SH-SY5Y (cell line): ENCODE measurements at regions not wholly inside any gene's neighbourhood (a gene's known extent, or its start where the extent isn't known, plus 50 kb on each side); places are given as distances from the start of the nearest gene placed in this dataset.

Experiments
- GATA2 ChIP-seq: IDR thresholded peaks from 2 replicates; pipeline ENCODE4 v1.6.1; 2011; ENCODE audit warnings: mild to moderate bottlenecking, low read depth, low read length
- GATA3 ChIP-seq: IDR thresholded peaks from 2 replicates; pipeline ENCODE4 v1.6.1; 2011; ENCODE audit warnings: low read depth, mild to moderate bottlenecking, low read length, moderate library complexity

DNA sequence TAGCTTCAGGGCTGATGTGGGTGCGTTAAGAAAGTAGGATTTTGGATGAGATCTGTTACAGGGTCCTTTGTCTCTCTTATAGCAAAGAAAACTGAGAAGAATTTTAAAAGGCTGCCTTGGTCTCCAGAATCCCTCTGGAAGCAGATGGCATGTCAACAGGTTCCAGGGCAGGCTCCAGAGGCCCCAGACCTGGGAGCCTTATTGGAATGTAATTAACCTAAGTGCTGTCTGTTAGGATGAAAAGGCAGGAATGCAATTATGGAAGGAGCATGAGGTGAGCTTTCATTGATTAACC, 97.2 kb upstream of the PKDCC start:
- TF ChIP-seq GATA2: no peak
- TF ChIP-seq GATA3: no peak

- no peak for TF ChIP-seq GATA3
- TF ChIP-seq GATA2: peak; percentile 34; the same call in 1 of the 2 replicates
These were observed 93.2 kb upstream of the PKDCC start for GRCh38 chr2:41954304-41955291.

- TF ChIP-seq GATA3 (no peak), GATA2 (no peak; the same call in 1 of the 2 replicates)
These were observed 92.3 kb upstream of the PKDCC start for GRCh38 chr2:41955316-41956043.

GRCh38 chr2:41957431-41957830, 90.4 kb upstream of the PKDCC start:
- TF ChIP-seq GATA2 (no peak), GATA3 (no peak)

GRCh38 chr2:41958251-41958650, 89.6 kb upstream of the PKDCC start:
- TF ChIP-seq GATA2: no peak
- TF ChIP-seq GATA3: no peak

DNA sequence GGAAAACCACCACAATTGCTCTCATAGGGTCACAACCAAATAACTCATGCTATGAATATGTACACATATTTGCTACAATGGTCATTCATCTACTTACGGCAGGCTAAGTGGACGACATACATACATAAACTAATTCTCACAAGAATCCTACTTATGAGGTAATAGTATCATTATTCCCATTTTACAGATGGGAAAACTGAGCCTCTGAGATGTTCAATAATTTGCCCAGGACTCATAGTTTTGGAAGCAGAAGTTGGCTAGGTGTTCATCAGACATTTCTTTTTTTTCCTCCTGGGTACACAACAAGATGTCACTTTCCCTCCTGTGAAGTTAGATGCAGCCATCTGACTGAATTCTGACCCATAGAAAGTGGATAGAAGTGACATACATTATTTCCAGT, 89.0 kb upstream of the PKDCC start:
- TF ChIP-seq GATA2: no peak
- TF ChIP-seq GATA3: no peak

GRCh38 chr2:41959760-41960159, 88.1 kb upstream of the PKDCC start:
- TF ChIP-seq GATA2 (no peak), GATA3 (no peak)

DNA sequence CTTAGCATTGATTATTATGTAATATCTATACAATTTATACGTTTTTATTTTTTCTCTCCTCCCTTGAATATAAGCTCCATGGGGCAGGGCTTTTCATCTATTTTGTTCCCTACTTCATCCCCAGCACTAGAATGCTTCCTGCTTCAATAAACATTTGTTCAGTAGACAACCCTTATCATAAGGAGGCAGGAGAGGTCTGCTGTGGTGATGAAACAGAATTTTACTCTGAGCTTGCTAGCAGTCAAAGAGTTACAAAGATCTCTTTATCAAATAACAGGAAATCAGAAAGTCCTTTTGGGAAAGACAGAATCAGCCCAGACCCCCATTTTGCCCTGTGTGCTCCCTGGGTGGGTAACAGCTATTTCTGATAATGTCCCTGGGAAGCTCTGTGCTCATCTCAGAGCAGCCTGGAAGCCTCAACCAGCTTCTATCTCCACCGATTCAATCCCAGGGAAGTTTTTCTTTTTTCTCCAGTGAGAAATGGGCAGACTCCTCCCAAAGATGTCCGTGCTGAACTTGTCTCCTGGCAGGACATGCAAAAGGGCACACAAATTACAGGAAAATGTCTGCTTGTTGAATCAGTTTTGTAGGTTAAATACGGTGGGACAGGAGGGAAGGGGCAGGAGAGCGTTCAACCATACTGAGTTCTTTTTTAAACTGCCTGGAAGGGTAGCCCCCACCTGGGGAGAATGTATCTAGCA, 84.7 kb upstream of the PKDCC start:
- TF ChIP-seq GATA2 (no peak), GATA3 (no peak)

GRCh38 chr2:41963661-41964525, 83.9 kb upstream of the PKDCC start:
- TF ChIP-seq GATA2 (no peak), GATA3 (no peak)

- no peak for TF ChIP-seq GATA3
These were observed 82.5 kb upstream of the PKDCC start for GRCh38 chr2:41965173-41965908.

DNA sequence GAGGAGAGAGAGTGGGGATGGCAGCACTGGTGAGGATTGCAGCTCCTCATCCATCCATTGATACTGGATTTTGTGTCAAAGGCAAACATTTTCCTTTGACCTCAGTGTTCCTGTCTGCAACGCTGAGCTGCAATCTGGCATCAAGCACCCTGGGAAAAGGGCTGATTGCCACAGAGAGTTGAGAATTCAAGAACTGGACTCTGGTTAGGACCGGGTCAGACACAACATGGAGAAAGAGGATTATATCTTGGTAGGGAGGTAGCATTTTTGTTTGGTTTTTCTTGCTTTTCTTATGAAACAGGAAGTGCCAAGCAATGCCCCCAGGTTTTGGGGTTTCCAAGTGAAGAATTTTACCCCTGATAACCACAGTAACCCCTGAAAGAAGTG, 81.9 kb upstream of the PKDCC start:
- TF ChIP-seq GATA3 (no peak), GATA2 (no peak)

DNA sequence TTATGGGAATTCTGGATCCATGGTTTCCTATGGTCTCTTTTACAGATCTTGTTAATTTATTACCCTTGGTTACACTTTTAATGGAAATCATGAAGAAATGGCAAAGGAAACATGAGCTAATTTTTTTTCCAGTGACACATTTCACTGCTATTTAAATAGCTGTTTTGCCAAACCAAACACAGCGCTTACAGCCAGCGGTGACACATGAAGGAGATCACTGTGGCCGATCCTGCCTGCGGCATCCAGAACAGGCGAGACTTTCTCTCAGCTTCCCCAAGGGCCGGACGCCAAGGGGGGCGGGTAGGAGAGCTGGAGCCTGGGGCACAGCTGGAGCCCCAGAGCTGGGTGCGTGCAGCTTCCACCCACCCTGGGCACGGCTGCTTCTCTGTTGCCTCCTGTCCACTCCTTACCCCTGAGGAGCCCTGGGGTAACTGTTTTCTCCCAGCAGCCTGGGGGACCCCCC, 81.4 kb upstream of the PKDCC start:
- TF ChIP-seq GATA3 (no peak), GATA2 (no peak)

DNA sequence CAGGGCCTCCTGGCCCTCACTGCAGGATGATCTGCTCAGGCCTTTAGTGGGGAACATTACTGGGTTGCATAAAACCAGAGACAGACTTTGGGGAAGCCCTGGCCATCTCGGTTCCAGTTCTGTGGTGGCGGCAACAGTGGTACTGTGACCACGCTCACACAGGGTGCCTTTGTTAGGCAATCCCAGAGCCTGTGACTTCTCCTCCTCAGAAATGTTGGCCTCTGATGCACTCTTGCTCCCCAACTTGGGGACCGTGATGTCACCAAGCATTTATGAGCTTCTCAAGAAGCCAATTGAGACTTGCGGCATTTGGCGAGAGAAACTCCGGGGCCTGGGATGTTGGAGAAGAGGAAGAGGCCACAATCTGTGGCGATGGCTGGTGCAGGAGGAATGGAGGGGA, 80.9 kb upstream of the PKDCC start:
- no peak for TF ChIP-seq GATA2
- TF ChIP-seq GATA3: no peak
